ENCODE measurements at regions not wholly inside any gene's neighbourhood (a gene's known extent, or its start where the extent isn't known, plus 50 kb on each side); places are given as distances from the start of the nearest gene placed in this dataset.

DNA sequence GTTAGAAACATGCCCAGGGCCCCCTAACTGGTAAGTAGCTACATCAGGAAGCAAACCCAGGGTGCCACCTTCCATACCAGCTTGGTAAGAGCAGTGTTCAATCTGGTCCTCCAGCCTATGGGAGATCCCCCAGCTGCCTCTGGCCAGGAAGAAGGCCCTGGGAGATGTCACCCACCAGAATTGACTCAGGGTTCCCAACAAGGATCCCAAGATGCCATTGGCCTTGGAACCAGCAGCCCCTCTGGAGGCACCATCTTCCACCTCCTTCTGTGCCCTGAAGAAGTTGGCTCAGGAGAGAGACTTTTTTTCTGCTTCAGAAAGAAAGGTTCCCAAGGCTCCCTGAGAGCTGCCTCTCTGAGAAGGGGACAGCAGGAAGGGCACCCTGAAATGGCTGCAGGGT is 56.6 kb upstream of the IL17B start:
- DNase-seq (ENCODE audit: low spot score), result no peak
- ChIA-PET CTCF (interaction anchor here (1.9 kb wide), 1 partner anchor 67 kb away, joined by 9 read pairs; no protein-coding TSS in a partner anchor), POLR2A (ENCODE audit: low non-redundant PET) (no interaction called here)
- Histone ChIP-seq H3K4me1 (ENCODE audit: insufficient read depth, low read length, poor library complexity, severe bottlenecking) (no peaks in the 10 kb centered on the region), H3K9me3 (ENCODE audit: low read depth, low read length, poor library complexity, severe bottlenecking) (no peaks in the 10 kb centered on the region), H3K36me3 (ENCODE audit: insufficient read depth, low read length, poor library complexity, severe bottlenecking) (no peaks in the 10 kb centered on the region), H3K4me3 (ENCODE audit: low read depth, low read length, poor library complexity, severe bottlenecking) (no peak overlapping the region), H3K27ac (ENCODE audit: low read depth, low read length, poor library complexity, severe bottlenecking) (no peak overlapping the region), H3K27me3 (replicated peaks; ENCODE audit: insufficient read depth, low read depth, low read length, poor library complexity) (no peaks in the 10 kb centered on the region)
- intact Hi-C loops (cut with micrococcal nuclease; ENCODE audit: unreplicated experiment), result loop anchor here (2.0 kb wide), 1 partner anchor 119 kb away; no protein-coding TSS in a partner anchor
- no TSS peak for BruUV-seq (replicated peaks)
- TF ChIP-seq EZH2 (IDR thresholded peaks at IDR 0.05; ENCODE audit: borderline replicate concordance, low read depth, low read length, poor library complexity, severe bottlenecking), result no peak
- TF ChIP-seq, protein P1, sequence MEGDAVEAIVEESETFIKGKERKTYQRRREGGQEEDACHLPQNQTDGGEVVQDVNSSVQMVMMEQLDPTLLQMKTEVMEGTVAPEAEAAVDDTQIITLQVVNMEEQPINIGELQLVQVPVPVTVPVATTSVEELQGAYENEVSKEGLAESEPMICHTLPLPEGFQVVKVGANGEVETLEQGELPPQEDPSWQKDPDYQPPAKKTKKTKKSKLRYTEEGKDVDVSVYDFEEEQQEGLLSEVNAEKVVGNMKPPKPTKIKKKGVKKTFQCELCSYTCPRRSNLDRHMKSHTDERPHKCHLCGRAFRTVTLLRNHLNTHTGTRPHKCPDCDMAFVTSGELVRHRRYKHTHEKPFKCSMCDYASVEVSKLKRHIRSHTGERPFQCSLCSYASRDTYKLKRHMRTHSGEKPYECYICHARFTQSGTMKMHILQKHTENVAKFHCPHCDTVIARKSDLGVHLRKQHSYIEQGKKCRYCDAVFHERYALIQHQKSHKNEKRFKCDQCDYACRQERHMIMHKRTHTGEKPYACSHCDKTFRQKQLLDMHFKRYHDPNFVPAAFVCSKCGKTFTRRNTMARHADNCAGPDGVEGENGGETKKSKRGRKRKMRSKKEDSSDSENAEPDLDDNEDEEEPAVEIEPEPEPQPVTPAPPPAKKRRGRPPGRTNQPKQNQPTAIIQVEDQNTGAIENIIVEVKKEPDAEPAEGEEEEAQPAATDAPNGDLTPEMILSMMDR (conservative IDR thresholded peaks at IDR 0.05; ENCODE audit: low read depth, low read length), result no peak

DNA sequence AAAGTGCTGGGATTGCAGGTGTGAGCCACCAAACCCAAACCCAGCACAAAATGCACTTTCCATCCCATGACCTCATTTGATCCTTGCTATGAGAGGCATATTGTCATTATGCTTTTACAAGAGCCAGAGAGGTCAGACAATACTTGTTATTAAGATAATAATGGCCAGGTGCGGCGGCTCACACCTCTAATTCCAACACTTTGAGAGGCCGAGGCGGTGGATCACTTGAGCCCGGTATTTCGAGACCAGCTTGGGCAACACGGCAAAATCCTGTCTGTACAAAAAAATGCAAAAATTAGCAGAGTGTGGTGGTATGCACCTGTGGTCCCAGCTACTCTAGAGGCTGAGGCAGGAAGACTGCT is 55.9 kb upstream of the IL17B start:
- H3K27ac ChIP-seq (ENCODE audit: low read depth, low read length, poor library complexity, severe bottlenecking), result no peak overlapping the region
- no peaks in the 10 kb centered on the region for H3K4me1 ChIP-seq (ENCODE audit: insufficient read depth, low read length, poor library complexity, severe bottlenecking)
- no peaks in the 10 kb centered on the region for H3K36me3 ChIP-seq (ENCODE audit: insufficient read depth, low read length, poor library complexity, severe bottlenecking)
- H3K9me3 ChIP-seq (ENCODE audit: low read depth, low read length, poor library complexity, severe bottlenecking), result no peaks in the 10 kb centered on the region
- intact Hi-C loops (cut with micrococcal nuclease; ENCODE audit: unreplicated experiment), result loop anchor here (2.0 kb wide), 1 partner anchor 118 kb away; no protein-coding TSS in a partner anchor
- no TSS peak for BruUV-seq (replicated peaks)
- CTCF ChIA-PET, result interaction anchor here (1.2 to 2.0 kb wide), 5 partner anchors 19 to 67 kb away, joined by 3 to 18 read pairs (median 5); partner anchors contain the start of gene IL17B
- H3K27me3 ChIP-seq (replicated peaks; ENCODE audit: insufficient read depth, low read depth, low read length, poor library complexity), result no peaks in the 10 kb centered on the region
- TF ChIP-seq, protein P1 (conservative IDR thresholded peaks at IDR 0.05; ENCODE audit: low read depth, low read length), result no peak
- no peak for TF ChIP-seq EZH2 (IDR thresholded peaks at IDR 0.05; ENCODE audit: borderline replicate concordance, low read depth, low read length, poor library complexity, severe bottlenecking)
- DNase-seq (ENCODE audit: low spot score), result no peak
- no peak overlapping the region for H3K4me3 ChIP-seq (ENCODE audit: low read depth, low read length, poor library complexity, severe bottlenecking)
- POLR2A ChIA-PET (ENCODE audit: low non-redundant PET), result no interaction called here

GRCh38 chr5:149434162-149435014 is 55.3 kb upstream of the IL17B start:
- POLR2A ChIA-PET (ENCODE audit: low non-redundant PET), result no interaction called here
- Histone ChIP-seq H3K27me3 (replicated peaks; ENCODE audit: insufficient read depth, low read depth, low read length, poor library complexity) (no peaks in the 10 kb centered on the region), H3K9me3 (ENCODE audit: low read depth, low read length, poor library complexity, severe bottlenecking) (no peaks in the 10 kb centered on the region), H3K4me3 (ENCODE audit: low read depth, low read length, poor library complexity, severe bottlenecking) (no peak overlapping the region), H3K36me3 (ENCODE audit: insufficient read depth, low read length, poor library complexity, severe bottlenecking) (no peaks in the 10 kb centered on the region), H3K27ac (ENCODE audit: low read depth, low read length, poor library complexity, severe bottlenecking) (no peak overlapping the region), H3K4me1 (ENCODE audit: insufficient read depth, low read length, poor library complexity, severe bottlenecking) (no peaks in the 10 kb centered on the region)
- CTCF ChIA-PET, result interaction anchor here (0.5 to 2.0 kb wide), 7 partner anchors 20 to 130 kb away, joined by 3 to 18 read pairs (median 5); partner anchors contain the start of gene IL17B
- peak; percentile 69 for DNase-seq (ENCODE audit: low spot score)
- no peak for TF ChIP-seq EZH2 (IDR thresholded peaks at IDR 0.05; ENCODE audit: borderline replicate concordance, low read depth, low read length, poor library complexity, severe bottlenecking)
- TF ChIP-seq, protein P1 (conservative IDR thresholded peaks at IDR 0.05; ENCODE audit: low read depth, low read length), result peak; percentile 87
- intact Hi-C loops (cut with micrococcal nuclease; ENCODE audit: unreplicated experiment), result loop anchor here (1.0 to 5.0 kb wide), 3 partner anchors 53 to 118 kb away; no protein-coding TSS in a partner anchor
- BruUV-seq (replicated peaks), result no TSS peak

Data from A673 (cell line).